CD14-positive monocyte (primary cell): ENCODE measurements at regions not wholly inside any gene's neighbourhood (a gene's known extent, or its start where the extent isn't known, plus 50 kb on each side); places are given as distances from the start of the nearest gene placed in this dataset.

Source experiments
- DNase-seq, 3 donors: peaks; one replicate each; pipeline ENCODE4 v3.0.0-alpha.2; 2011 to 2022
- H2AFZ ChIP-seq: 2 replicates; pipeline ENCODE4 v1.6.0; 2012; ENCODE audit warnings: mild to moderate bottlenecking, low read depth, low read length, inconsistent platforms; ENCODE audit not compliant: insufficient read depth, poor library complexity, severe bottlenecking
- H3K27ac ChIP-seq, 2 donors: 1 replicate in 1 of 2; 2 replicates in 1 of 2; pipeline ENCODE4 v1.5.1; 2012 to 2013; ENCODE audit warnings: low read length in 2 of 2, control low read depth in 1 of 2, inconsistent platforms in 1 of 2, low read depth in 1 of 2, mild to moderate bottlenecking in 1 of 2
- H3K27me3 ChIP-seq, 2 donors: one replicate each; pipeline versions ENCODE4 v1.6.0 to v1.6.1; 2011 to 2013; ENCODE audit warnings: low read length in 2 of 2; ENCODE audit not compliant: control insufficient read depth in 2 of 2, insufficient read depth in 2 of 2
- H3K36me3 ChIP-seq, 2 donors: replicated peaks in 1 of 2; 1 replicate in 1 of 2; 2 replicates in 1 of 2; pipeline versions ENCODE4 v1.5.1 to v1.6.1; 2012 to 2013; ENCODE audit warnings: low read length in 2 of 2, control low read depth in 1 of 2, inconsistent platforms in 1 of 2, mild to moderate bottlenecking in 1 of 2; ENCODE audit not compliant: insufficient read depth in 2 of 2, control insufficient read depth in 1 of 2
- H3K4me1 ChIP-seq, 2 donors: 1 replicate in 1 of 2; 2 replicates in 1 of 2; pipeline versions ENCODE4 v1.5.1 to v1.6.1; 2012 to 2013; ENCODE audit warnings: low read length in 2 of 2, control low read depth in 1 of 2, inconsistent platforms in 1 of 2, mild to moderate bottlenecking in 1 of 2, moderate library complexity in 1 of 2; ENCODE audit not compliant: insufficient read depth in 2 of 2, control insufficient read depth in 1 of 2
- H3K4me2 ChIP-seq: replicated peaks from 2 replicates; pipeline ENCODE3; 2012; ENCODE audit warnings: low read length, moderate library complexity, mild to moderate bottlenecking; ENCODE audit not compliant: poor library complexity, severe bottlenecking; ENCODE audit errors: extremely low read depth
- H3K4me3 ChIP-seq, 3 experiments: fragments of 200-600 bp in 1 of 3; sonication (generic) in 1 of 3; replicated peaks in 1 of 3; 1 replicate in 2 of 3; 2 replicates in 1 of 3; pipeline ENCODE4 v1.5.1; 2011 to 2013; ENCODE audit warnings: low read length in 3 of 3, mild to moderate bottlenecking in 3 of 3, control low read depth in 2 of 3, low read depth in 2 of 3, inconsistent platforms in 1 of 3, moderate library complexity in 1 of 3
- H3K79me2 ChIP-seq: 2 replicates; pipeline ENCODE4 v1.6.0; 2012; ENCODE audit warnings: mild to moderate bottlenecking, control low read depth, inconsistent platforms, low read length, moderate library complexity; ENCODE audit not compliant: insufficient read depth
- H3K9ac ChIP-seq: 2 replicates; pipeline ENCODE4 v1.6.0; 2017; ENCODE audit warnings: low read length, mild to moderate bottlenecking; ENCODE audit not compliant: insufficient read depth, poor library complexity, severe bottlenecking
- H3K9me3 ChIP-seq, 2 donors: replicated peaks in 1 of 2; 1 replicate in 1 of 2; 2 replicates in 1 of 2; pipeline versions ENCODE4 v1.5.1 to v1.6.1; 2012 to 2013; ENCODE audit warnings: low read length in 2 of 2, control low read depth in 1 of 2; ENCODE audit not compliant: control insufficient read depth in 1 of 2, insufficient read depth in 1 of 2
- H4K20me1 ChIP-seq: 2 replicates; pipeline ENCODE4 v1.6.0; 2012; ENCODE audit warnings: mild to moderate bottlenecking, low read length, control low read depth, moderate library complexity; ENCODE audit not compliant: insufficient read depth
- H3K27ac Mint-ChIP-seq, 7 donors: one replicate each; pipeline ENCODE4 v1.8.0; 2020; ENCODE audit warnings: mild to moderate bottlenecking in 7 of 7, mixed read lengths in 7 of 7, moderate library complexity in 6 of 7, inconsistent platforms in 2 of 7
- H3K27me3 Mint-ChIP-seq, 3 donors: one replicate each; pipeline ENCODE4 v1.8.0; 2021 to 2022; ENCODE audit warnings: low read depth in 3 of 3, mild to moderate bottlenecking in 3 of 3, mixed read lengths in 3 of 3, moderate library complexity in 3 of 3, inconsistent platforms in 1 of 3
- H3K36me3 Mint-ChIP-seq, 2 donors: one replicate each; pipeline ENCODE4 v1.8.0; 2020; ENCODE audit warnings: mixed read lengths in 2 of 2, inconsistent platforms in 1 of 2, mild to moderate bottlenecking in 1 of 2
- H3K4me1 Mint-ChIP-seq: one replicate; pipeline ENCODE4 v1.8.0; 2020; ENCODE audit warnings: mild to moderate bottlenecking, mixed read lengths
- H3K4me3 Mint-ChIP-seq, 2 donors: one replicate each; pipeline ENCODE4 v1.8.0; 2020; ENCODE audit warnings: mild to moderate bottlenecking in 2 of 2, mixed read lengths in 2 of 2, moderate library complexity in 1 of 2
- H3K9me3 Mint-ChIP-seq, 7 donors: one replicate each; pipeline ENCODE4 v1.8.0; 2020 to 2022; ENCODE audit warnings: mixed read lengths in 7 of 7, mild to moderate bottlenecking in 6 of 7, moderate library complexity in 6 of 7, inconsistent platforms in 2 of 7
- CTCF ChIP-seq: fragments of 200-600 bp; IDR thresholded peaks from one replicate; pipeline ENCODE4 v1.8.0; 2022; ENCODE audit warnings: antibody characterized with exemption, mild to moderate bottlenecking
- WGBS: methylation state at CpG from one replicate; pipeline ENCODE4 v1.1.5; 2013; ENCODE audit warnings: missing lambda C conversion rate; ENCODE audit not compliant: insufficient coverage; 5-methylcytosine and 5-hydroxymethylcytosine counted together
- intact Hi-C, 2 donors: fragments of 100-400 bp; cut with micrococcal nuclease; formaldehyde crosslinking; loops; one replicate each; pipeline versions ENCODE4 v1.15.0 to v1.15.1; 2023

GRCh38 chr11:130547761-130548490 lies 99.5 kb downstream of the ADAMTS15 start:
- DNase-seq, result no peak
- Histone ChIP-seq H3K9ac (no peak overlapping the region), H3K27me3 (no peaks in the 10 kb centered on the region), H3K27ac (no peak overlapping the region), H3K9me3 (no peaks in the 10 kb centered on the region), H3K79me2 (no peaks in the 10 kb centered on the region), H3K36me3 (no peaks in the 10 kb centered on the region), H4K20me1 (no peaks in the 10 kb centered on the region), H3K4me1 (no peaks in the 10 kb centered on the region), H3K4me2 (no peak overlapping the region), H3K4me3 (no peak overlapping the region), H2AFZ (no peak overlapping the region)
- Mint-ChIP-seq H3K27me3 (peaks cover 0 to 3% (median 0%) of the 10 kb centered on the region in 3 donors), H3K27ac (no peak overlapping the region), H3K36me3 (no peaks in the 10 kb centered on the region), H3K9me3 (peaks cover 0 to 5% (median 0%) of the 10 kb centered on the region in 7 donors), H3K4me1 (no peaks in the 10 kb centered on the region), H3K4me3 (no peak overlapping the region)
- intact Hi-C loops, result no loop called here
- WGBS, result 66% methylated on average over 4 of the region's 7 CpGs
- no peak for TF ChIP-seq CTCF

GRCh38 chr11:130548491-130548833 lies 100.0 kb downstream of the ADAMTS15 start:
- 67% methylated on average over 1 of the region's 1 CpG for WGBS
- H3K27ac ChIP-seq, result no peak overlapping the region
- H3K9me3 ChIP-seq, result no peaks in the 10 kb centered on the region
- peaks cover 0 to 3% (median 0%) of the 10 kb centered on the region in 3 donors for H3K27me3 Mint-ChIP-seq
- H2AFZ ChIP-seq, result no peak overlapping the region
- TF ChIP-seq CTCF, result no peak
- no peaks in the 10 kb centered on the region for H3K79me2 ChIP-seq
- no peak overlapping the region for H3K4me3 ChIP-seq
- H3K4me3 Mint-ChIP-seq, result no peak overlapping the region
- peaks cover 0 to 5% (median 0%) of the 10 kb centered on the region in 7 donors for H3K9me3 Mint-ChIP-seq
- H3K27ac Mint-ChIP-seq, result no peak overlapping the region
- intact Hi-C loops, result no loop called here
- H3K36me3 ChIP-seq, result no peaks in the 10 kb centered on the region
- no peaks in the 10 kb centered on the region for H3K4me1 ChIP-seq
- H3K36me3 Mint-ChIP-seq, result no peaks in the 10 kb centered on the region
- no peaks in the 10 kb centered on the region for H3K4me1 Mint-ChIP-seq
- no peak overlapping the region for H3K4me2 ChIP-seq
- no peak overlapping the region for H3K9ac ChIP-seq
- DNase-seq, result no peak
- H4K20me1 ChIP-seq, result no peaks in the 10 kb centered on the region
- H3K27me3 ChIP-seq, result no peaks in the 10 kb centered on the region
